Panc1 (cell line): ENCODE measurements at regions not wholly inside any gene's neighbourhood (a gene's known extent, or its start where the extent isn't known, plus 50 kb on each side); places are given as distances from the start of the nearest gene placed in this dataset.

Source experiments
- ATAC-seq: fragments of 200-7000 bp; cut with Tn5 transposase; 2 replicates; pipeline ENCODE4 v1.9.1; 2020; ENCODE audit warnings: mild to moderate bottlenecking, moderate library complexity
- BruUV-seq: library from RNA; stranded (reverse); fragments of 400-500 nt; replicated peaks from 2 replicates; lab custom pipeline; 2021; lab: Mats Ljungman, UMichigan
- CTCF ChIA-PET: fragments of 300-600 bp; sonication (Branson Sonifier 250); formaldehyde crosslinking; loops from one replicate; lab custom pipeline; 2022; ENCODE audit warnings: antibody characterized with exemption; lab: Charles Lee
- POLR2A ChIA-PET: fragments of 300-600 bp; sonication (Branson Sonifier 250); formaldehyde crosslinking; loops from one replicate; lab custom pipeline; 2022; ENCODE audit warnings: antibody characterized with exemption; lab: Charles Lee
- DNase-seq: peaks from one replicate; pipeline ENCODE4 v3.0.0-alpha.2; 2010; ENCODE audit warnings: low read depth, low spot score
- H3K27ac ChIP-seq: 2 replicates; pipeline ENCODE4 v1.5.1; 2011; ENCODE audit warnings: mild to moderate bottlenecking, low read length, inconsistent platforms
- H3K27me3 ChIP-seq: fragments of 200-500 bp; sonication (Bioruptor generic); 2 replicates; pipeline ENCODE4 v1.6.0; 2014; ENCODE audit warnings: low read length, inconsistent platforms; ENCODE audit not compliant: control insufficient read depth, insufficient read depth
- H3K36me3 ChIP-seq: fragments of 200-500 bp; sonication (Bioruptor generic); 2 replicates; pipeline ENCODE4 v1.5.1; 2014; ENCODE audit warnings: inconsistent platforms, mild to moderate bottlenecking, low read length, moderate library complexity; ENCODE audit not compliant: control insufficient read depth, insufficient read depth
- H3K4me1 ChIP-seq: 2 replicates; pipeline ENCODE4 v1.5.1; 2011; ENCODE audit warnings: inconsistent platforms, mild to moderate bottlenecking, low read length, moderate library complexity; ENCODE audit not compliant: control insufficient read depth, insufficient read depth
- H3K4me3 ChIP-seq, 2 experiments: 2 replicates each; pipeline ENCODE4 v1.5.1; 2011 to 2012; ENCODE audit warnings: low read depth in 2 of 2, low read length in 2 of 2, mild to moderate bottlenecking in 2 of 2, inconsistent platforms in 1 of 2, moderate library complexity in 1 of 2
- H3K9me3 ChIP-seq: fragments of 200-500 bp; sonication (Bioruptor generic); 2 replicates; pipeline ENCODE4 v1.5.1; 2014; ENCODE audit warnings: low read depth, mild to moderate bottlenecking, inconsistent platforms, low read length, moderate library complexity; ENCODE audit not compliant: control insufficient read depth, insufficient read depth
- CTCF ChIP-seq: fragments of 450-650 bp; IDR thresholded peaks from 2 replicates; pipeline ENCODE4 v1.5.1; 2017; ENCODE audit warnings: mild to moderate bottlenecking
- POLR2AphosphoS5 ChIP-seq: IDR thresholded peaks from 2 replicates; pipeline ENCODE4 v1.6.1; 2012; ENCODE audit warnings: mild to moderate bottlenecking, low read depth, low read length, moderate library complexity
- SIN3A ChIP-seq: IDR thresholded peaks from 2 replicates; pipeline ENCODE4 v1.6.1; 2012; ENCODE audit warnings: low read depth, mild to moderate bottlenecking, low read length, moderate library complexity, borderline replicate concordance; ENCODE audit not compliant: insufficient read depth
- TCF7L2 ChIP-seq: IDR thresholded peaks from 2 replicates; pipeline ENCODE4 v1.6.1; 2011; ENCODE audit warnings: mild to moderate bottlenecking, low read depth, low read length, inconsistent platforms
- in situ Hi-C: cut with HindIII; loops from 2 replicates; pipeline ENCODE4 v1.10.0; 2016; ENCODE audit warnings: low sequenced_read_pairs, low pct_unique_long_range_greater_than_20kb
- intact Hi-C: fragments of 100-400 bp; cut with micrococcal nuclease; formaldehyde crosslinking; loops from one replicate; pipeline ENCODE4 v1.10.0; 2022; ENCODE audit not compliant: unreplicated experiment
- TF ChIP-seq, protein P1 (sequence below), 2 experiments: IDR thresholded peaks; 2 replicates each; pipeline ENCODE4 v1.6.1; 2011 to 2012; ENCODE audit warnings: low read depth in 2 of 2, control low read depth in 1 of 2, low read length in 1 of 2, mild to moderate bottlenecking in 1 of 2, moderate library complexity in 1 of 2; ENCODE audit not compliant: insufficient read depth in 1 of 2

- H3K27ac ChIP-seq: no peak overlapping the region
- H3K4me1 ChIP-seq: no peaks in the 10 kb centered on the region
- no peak for TF ChIP-seq POLR2AphosphoS5
- TF ChIP-seq SIN3A: no peak
- no peak for TF ChIP-seq TCF7L2
- TF ChIP-seq, protein P1, sequence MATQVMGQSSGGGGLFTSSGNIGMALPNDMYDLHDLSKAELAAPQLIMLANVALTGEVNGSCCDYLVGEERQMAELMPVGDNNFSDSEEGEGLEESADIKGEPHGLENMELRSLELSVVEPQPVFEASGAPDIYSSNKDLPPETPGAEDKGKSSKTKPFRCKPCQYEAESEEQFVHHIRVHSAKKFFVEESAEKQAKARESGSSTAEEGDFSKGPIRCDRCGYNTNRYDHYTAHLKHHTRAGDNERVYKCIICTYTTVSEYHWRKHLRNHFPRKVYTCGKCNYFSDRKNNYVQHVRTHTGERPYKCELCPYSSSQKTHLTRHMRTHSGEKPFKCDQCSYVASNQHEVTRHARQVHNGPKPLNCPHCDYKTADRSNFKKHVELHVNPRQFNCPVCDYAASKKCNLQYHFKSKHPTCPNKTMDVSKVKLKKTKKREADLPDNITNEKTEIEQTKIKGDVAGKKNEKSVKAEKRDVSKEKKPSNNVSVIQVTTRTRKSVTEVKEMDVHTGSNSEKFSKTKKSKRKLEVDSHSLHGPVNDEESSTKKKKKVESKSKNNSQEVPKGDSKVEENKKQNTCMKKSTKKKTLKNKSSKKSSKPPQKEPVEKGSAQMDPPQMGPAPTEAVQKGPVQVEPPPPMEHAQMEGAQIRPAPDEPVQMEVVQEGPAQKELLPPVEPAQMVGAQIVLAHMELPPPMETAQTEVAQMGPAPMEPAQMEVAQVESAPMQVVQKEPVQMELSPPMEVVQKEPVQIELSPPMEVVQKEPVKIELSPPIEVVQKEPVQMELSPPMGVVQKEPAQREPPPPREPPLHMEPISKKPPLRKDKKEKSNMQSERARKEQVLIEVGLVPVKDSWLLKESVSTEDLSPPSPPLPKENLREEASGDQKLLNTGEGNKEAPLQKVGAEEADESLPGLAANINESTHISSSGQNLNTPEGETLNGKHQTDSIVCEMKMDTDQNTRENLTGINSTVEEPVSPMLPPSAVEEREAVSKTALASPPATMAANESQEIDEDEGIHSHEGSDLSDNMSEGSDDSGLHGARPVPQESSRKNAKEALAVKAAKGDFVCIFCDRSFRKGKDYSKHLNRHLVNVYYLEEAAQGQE (IDR thresholded peaks at IDR 0.05; ENCODE audit: insufficient read depth in 1 of 2, low read depth in 2 of 2, low read length in 1 of 2): no peak
- no peak for TF ChIP-seq CTCF
- no peak for ATAC-seq
- no peaks in the 10 kb centered on the region for H3K36me3 ChIP-seq
- no peak for DNase-seq
- POLR2A ChIA-PET: no interaction called here
- in situ Hi-C loops (no loop called here), intact Hi-C loops (no loop called here)
- BruUV-seq: no TSS peak
- no peak overlapping the region for H3K4me3 ChIP-seq
- no peaks in the 10 kb centered on the region for H3K9me3 ChIP-seq
- H3K27me3 ChIP-seq: no peaks in the 10 kb centered on the region
- CTCF ChIA-PET: no interaction called here
Observed at GRCh38 chr1:221881805-221882581, 140.1 kb upstream of the DUSP10 start.

DNA sequence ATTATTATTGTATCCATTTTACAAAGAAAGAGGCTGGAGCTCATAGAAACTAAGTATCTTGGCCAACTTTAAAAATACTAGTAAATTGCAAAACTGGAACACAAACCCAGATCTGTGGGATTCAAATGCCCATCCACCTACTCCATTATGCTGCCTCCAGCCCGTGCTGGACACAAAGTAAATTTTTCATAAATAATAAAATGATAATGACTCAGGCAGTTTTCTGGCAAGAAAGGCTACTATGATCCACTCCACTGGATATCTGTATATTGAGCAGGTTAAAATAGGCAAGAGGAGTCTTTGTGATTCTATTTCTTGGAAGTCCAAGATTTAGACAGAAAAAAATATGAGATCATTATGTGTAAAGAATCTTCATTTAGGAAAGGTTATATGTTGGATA lies 138.3 kb upstream of the DUSP10 start:
- intact Hi-C loops: no loop called here
- in situ Hi-C loops: no loop called here
- CTCF ChIA-PET: no interaction called here
- H3K4me3 ChIP-seq: no peak overlapping the region
- no peaks in the 10 kb centered on the region for H3K36me3 ChIP-seq
- no TSS peak for BruUV-seq
- no peak for TF ChIP-seq SIN3A
- no peak for TF ChIP-seq CTCF
- no peak for TF ChIP-seq TCF7L2
- TF ChIP-seq POLR2AphosphoS5: no peak
- TF ChIP-seq, protein P1 (IDR thresholded peaks at IDR 0.05; ENCODE audit: insufficient read depth in 1 of 2, low read depth in 2 of 2, low read length in 1 of 2): no peak
- no peaks in the 10 kb centered on the region for H3K27me3 ChIP-seq
- no peak for DNase-seq
- no peaks in the 10 kb centered on the region for H3K9me3 ChIP-seq
- H3K4me1 ChIP-seq: no peaks in the 10 kb centered on the region
- POLR2A ChIA-PET: no interaction called here
- no peak overlapping the region for H3K27ac ChIP-seq
- no peak for ATAC-seq
